Adrenal gland (tissue), 5 donors: ENCODE measurements at regions not wholly inside any gene's neighbourhood (a gene's known extent, or its start where the extent isn't known, plus 50 kb on each side); places are given as distances from the start of the nearest gene placed in this dataset.

ENCODE experiments used
- CTCF ChIP-seq, 6 experiments: fragments of 450-650 bp in 4 of 6; fragments of 200-600 bp in 2 of 6; sonication (generic) in 1 of 6; IDR thresholded peaks; 1 replicate in 5 of 6; 2 replicates in 1 of 6; pipeline versions ENCODE4 v1.5.1 to v1.8.0; 2016 to 2021; ENCODE audit warnings: antibody characterized with exemption in 6 of 6, mild to moderate bottlenecking in 2 of 6, moderate library complexity in 1 of 6
- POLR2A ChIP-seq, 2 donors: fragments of 450-650 bp; IDR thresholded peaks; one replicate each; pipeline ENCODE4 v1.6.1; 2017; ENCODE audit warnings: antibody characterized with exemption in 2 of 2, mild to moderate bottlenecking in 2 of 2, moderate library complexity in 1 of 2
- donor health status: DM: no; HTN: no; CAD: no.

DNA sequence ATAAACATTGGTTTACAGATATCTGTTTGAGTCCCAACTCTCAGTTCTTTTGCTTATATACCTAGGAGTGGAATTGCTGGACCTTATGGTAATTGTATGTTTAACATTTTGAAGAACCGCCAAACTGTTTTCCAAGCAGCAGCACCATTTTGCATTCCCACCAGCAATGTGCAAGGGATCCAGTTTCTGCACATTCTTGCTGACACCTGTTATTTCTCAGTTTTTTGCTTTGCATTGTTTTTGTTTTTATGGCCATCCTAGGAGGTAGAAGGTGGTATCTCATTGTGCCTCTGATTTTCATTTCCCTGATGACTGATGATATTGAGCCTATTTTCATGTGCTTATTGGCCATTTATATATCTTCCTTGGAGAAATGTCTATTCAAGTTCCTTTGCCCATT is 71.2 kb downstream of the MCFD2 start:
- TF ChIP-seq CTCF (IDR thresholded peaks at IDR 0.05) (no peak), POLR2A (IDR thresholded peaks at IDR 0.05) (no peak)
